Ishikawa (cell line): ENCODE measurements at regions not wholly inside any gene's neighbourhood (a gene's known extent, or its start where the extent isn't known, plus 50 kb on each side); places are given as distances from the start of the nearest gene placed in this dataset.

Experiments used
- CEBPB ChIP-seq: IDR thresholded peaks from 2 replicates; pipeline ENCODE4 v1.6.1; 2012
- EP300 ChIP-seq: IDR thresholded peaks from 2 replicates; pipeline ENCODE4 v1.6.1; 2012; ENCODE audit warnings: borderline replicate concordance
- FOXM1 ChIP-seq: IDR thresholded peaks from 2 replicates; pipeline ENCODE4 v1.6.1; 2012; ENCODE audit warnings: low read depth, borderline replicate concordance
- MAX ChIP-seq: IDR thresholded peaks from 2 replicates; pipeline ENCODE4 v1.6.1; 2012
- RAD21 ChIP-seq: IDR thresholded peaks from 2 replicates; pipeline ENCODE4 v1.6.1; 2012; ENCODE audit warnings: low read depth
- REST ChIP-seq: IDR thresholded peaks from 2 replicates; pipeline ENCODE4 v1.6.1; 2012; ENCODE audit warnings: low read depth, mild to moderate bottlenecking
- TAF1 ChIP-seq: IDR thresholded peaks from 2 replicates; pipeline ENCODE4 v1.6.1; 2012; ENCODE audit warnings: low read depth, mild to moderate bottlenecking
- TCF12 ChIP-seq: IDR thresholded peaks from 2 replicates; pipeline ENCODE4 v1.6.1; 2012; ENCODE audit warnings: low read depth
- TEAD4 ChIP-seq: IDR thresholded peaks from 2 replicates; pipeline ENCODE4 v1.6.1; 2012
- USF1 ChIP-seq: IDR thresholded peaks from 2 replicates; pipeline ENCODE4 v1.6.1; 2012
- YY1 ChIP-seq: IDR thresholded peaks from 2 replicates; pipeline ENCODE4 v1.6.1; 2012; ENCODE audit warnings: low read depth
- ZBTB7A ChIP-seq: IDR thresholded peaks from 2 replicates; pipeline ENCODE4 v1.6.1; 2012; ENCODE audit warnings: low read depth

GRCh38 chr5:8355981-8356380 lies 487.0 kb downstream of the MTRR start:
- TF ChIP-seq RAD21 (no peak), TAF1 (no peak), CEBPB (no peak), TEAD4 (no peak), EP300 (no peak), FOXM1 (no peak), REST (no peak), MAX (no peak), USF1 (no peak), ZBTB7A (no peak), YY1 (no peak), TCF12 (no peak)
